ENCODE measurements at regions not wholly inside any gene's neighbourhood (a gene's known extent, or its start where the extent isn't known, plus 50 kb on each side); places are given as distances from the start of the nearest gene placed in this dataset.

GRCh38 chr22:46100401-46101105 is 49.8 kb upstream of the PPARA start:
- DNase-seq (ENCODE audit: low spot score) (no peak), ATAC-seq (no peak)
